ENCODE measurements at regions not wholly inside any gene's neighbourhood (a gene's known extent, or its start where the extent isn't known, plus 50 kb on each side); places are given as distances from the start of the nearest gene placed in this dataset.

DNA sequence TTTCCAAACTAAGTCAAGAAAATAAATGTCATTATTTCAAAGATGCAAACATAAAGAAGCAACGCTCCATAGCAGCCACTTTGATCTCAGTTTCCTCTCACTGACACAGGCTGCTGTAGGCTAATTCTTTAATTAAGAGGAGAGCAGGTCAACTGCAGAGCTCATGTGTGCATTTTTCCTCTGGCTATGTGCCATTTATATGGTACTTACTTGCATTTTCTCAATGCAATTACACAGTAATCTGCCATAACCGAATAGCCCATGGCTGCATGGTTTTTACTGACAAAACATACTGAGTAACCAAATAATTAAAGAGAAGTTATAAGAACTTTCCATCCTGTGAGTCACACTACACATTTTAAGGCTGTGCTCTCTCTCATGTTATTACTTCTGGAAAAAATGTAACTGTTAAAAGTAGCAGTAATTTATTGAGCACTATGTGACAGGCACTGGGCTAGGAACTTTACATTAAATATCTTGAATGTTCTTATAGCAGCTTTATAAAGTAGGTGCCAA lies 122.0 kb downstream of the ELAPOR2 start:
- TF ChIP-seq POLR2A (IDR thresholded peaks at IDR 0.05) (no peak), CTCF (IDR thresholded peaks at IDR 0.05) (no peak)
